ENCODE measurements at regions not wholly inside any gene's neighbourhood (a gene's known extent, or its start where the extent isn't known, plus 50 kb on each side); places are given as distances from the start of the nearest gene placed in this dataset.

DNA sequence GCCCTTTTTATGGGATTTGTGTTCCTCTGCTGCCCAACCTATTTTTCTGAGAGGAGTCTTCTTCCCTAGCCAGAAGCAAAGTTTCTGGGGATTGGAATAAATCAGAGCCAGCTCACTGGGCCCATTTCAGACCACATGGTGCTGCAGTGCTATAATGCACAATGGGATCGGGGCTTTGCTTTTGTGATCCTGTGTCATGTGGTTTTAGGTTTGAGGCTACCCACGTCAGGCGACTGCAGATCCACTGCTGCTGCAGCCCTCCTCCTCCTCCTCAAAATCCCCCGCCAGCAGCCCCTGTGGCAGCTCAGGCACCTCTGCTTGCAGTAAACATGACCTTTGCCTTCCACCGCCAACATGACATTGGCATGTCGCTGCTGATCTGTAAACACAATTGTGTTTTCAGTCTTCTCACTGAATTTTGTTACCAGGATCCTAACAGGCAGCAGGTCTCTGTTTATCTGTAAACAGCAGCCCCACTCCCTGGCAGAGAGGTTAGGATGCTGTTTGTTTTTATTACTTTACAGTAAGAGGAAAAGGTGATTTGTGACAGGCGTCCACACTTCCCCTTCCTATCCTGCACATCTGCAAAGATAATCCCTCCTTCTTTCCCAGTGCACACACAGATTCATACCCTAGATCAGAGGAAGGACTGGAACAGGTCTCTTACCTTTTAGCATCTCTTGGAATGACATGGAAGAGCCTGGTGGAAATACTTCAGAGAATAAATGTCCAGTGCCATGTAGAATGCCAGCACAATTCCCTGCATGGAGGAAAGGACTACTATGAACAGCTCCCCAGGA lies 130.8 kb downstream of the FOXI3 start:
- ATAC-seq (ENCODE audit: low read depth in 2 of 2) (no peak), DNase-seq (no peak)
- peak overlapping the region in 1 of 8 donors; percentile 44 for H3K4me3 Mint-ChIP-seq
- H3K27me3 Mint-ChIP-seq, result peaks cover 14 to 40% (median 22%) of the 10 kb centered on the region in 3 donors
- peaks cover 0 to 14% (median 3%) of the 10 kb centered on the region in 7 donors for H3K9me3 Mint-ChIP-seq
- H3K36me3 Mint-ChIP-seq, result no peaks in the 10 kb centered on the region
- H3K4me1 Mint-ChIP-seq, result no peaks in the 10 kb centered on the region
- H3K27ac Mint-ChIP-seq, result no peak overlapping the region

DNA sequence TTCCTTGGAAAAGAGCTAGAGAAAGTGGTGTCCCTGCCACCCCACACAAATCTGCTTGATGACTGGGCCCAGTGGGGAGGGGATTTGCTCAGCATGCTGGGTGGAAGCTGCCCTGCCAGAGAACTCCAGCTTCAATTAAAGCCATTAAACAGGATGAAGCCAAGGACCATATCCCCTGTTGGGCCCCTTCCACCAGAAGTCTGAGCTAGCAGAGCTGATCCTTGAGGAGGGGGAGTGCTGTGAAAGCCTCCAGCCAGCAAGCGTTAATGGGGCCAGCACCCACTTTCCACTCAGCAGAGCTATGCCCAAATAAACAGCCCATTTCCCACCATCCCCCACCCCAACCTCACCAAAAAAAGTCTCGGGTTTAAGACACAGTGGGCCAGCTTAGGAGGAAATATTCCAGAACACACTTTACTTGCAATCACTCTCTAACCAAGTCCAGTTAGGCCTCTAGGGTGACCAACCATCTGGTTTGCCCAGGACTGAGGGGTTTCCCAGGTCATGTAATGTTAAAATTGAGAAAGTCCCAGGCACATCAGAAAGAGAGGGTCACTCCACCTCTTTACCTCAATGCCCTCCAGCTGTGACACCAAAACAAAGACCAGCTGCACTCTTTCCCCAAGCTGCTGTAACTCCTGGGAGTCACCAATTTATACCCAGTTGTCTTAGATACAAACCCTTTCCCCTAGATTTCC lies 132.3 kb downstream of the FOXI3 start:
- peaks cover 0 to 16% (median 3%) of the 10 kb centered on the region in 7 donors for H3K9me3 Mint-ChIP-seq
- H3K27ac Mint-ChIP-seq, result no peak overlapping the region
- no peaks in the 10 kb centered on the region for H3K36me3 Mint-ChIP-seq
- no peaks in the 10 kb centered on the region for H3K4me1 Mint-ChIP-seq
- H3K4me3 Mint-ChIP-seq, result peak overlapping the region in 1 of 8 donors; percentile 29
- peaks cover 19 to 38% (median 22%) of the 10 kb centered on the region in 3 donors for H3K27me3 Mint-ChIP-seq
- DNase-seq (no peak), ATAC-seq (ENCODE audit: low read depth in 2 of 2) (no peak)

DNA sequence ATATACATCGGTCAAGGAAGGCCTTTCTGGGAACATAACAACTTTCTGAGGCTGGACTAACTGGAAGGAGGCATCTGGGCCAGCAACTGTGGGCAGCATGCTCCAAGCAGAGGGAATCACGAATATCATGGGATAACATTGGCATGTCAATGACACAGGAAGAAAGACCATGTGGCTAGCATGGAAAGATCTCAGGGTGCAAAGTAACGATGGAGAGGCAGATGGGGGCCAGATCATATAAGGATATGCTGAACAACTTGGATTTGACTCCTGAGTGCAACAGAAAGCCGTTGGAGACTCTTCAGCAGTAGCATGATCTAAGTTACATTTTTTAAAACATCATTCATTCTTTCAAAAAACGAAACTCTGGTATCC lies 133.6 kb downstream of the FOXI3 start:
- H3K4me1 Mint-ChIP-seq, result no peaks in the 10 kb centered on the region
- peaks cover 0 to 16% (median 3%) of the 10 kb centered on the region in 7 donors for H3K9me3 Mint-ChIP-seq
- H3K4me3 Mint-ChIP-seq, result no peak overlapping the region
- no peak for ATAC-seq (ENCODE audit: low read depth in 2 of 2)
- no peaks in the 10 kb centered on the region for H3K36me3 Mint-ChIP-seq
- DNase-seq, result no peak
- no peak overlapping the region for H3K27ac Mint-ChIP-seq
- H3K27me3 Mint-ChIP-seq, result peaks cover 14 to 34% (median 19%) of the 10 kb centered on the region in 3 donors

DNA sequence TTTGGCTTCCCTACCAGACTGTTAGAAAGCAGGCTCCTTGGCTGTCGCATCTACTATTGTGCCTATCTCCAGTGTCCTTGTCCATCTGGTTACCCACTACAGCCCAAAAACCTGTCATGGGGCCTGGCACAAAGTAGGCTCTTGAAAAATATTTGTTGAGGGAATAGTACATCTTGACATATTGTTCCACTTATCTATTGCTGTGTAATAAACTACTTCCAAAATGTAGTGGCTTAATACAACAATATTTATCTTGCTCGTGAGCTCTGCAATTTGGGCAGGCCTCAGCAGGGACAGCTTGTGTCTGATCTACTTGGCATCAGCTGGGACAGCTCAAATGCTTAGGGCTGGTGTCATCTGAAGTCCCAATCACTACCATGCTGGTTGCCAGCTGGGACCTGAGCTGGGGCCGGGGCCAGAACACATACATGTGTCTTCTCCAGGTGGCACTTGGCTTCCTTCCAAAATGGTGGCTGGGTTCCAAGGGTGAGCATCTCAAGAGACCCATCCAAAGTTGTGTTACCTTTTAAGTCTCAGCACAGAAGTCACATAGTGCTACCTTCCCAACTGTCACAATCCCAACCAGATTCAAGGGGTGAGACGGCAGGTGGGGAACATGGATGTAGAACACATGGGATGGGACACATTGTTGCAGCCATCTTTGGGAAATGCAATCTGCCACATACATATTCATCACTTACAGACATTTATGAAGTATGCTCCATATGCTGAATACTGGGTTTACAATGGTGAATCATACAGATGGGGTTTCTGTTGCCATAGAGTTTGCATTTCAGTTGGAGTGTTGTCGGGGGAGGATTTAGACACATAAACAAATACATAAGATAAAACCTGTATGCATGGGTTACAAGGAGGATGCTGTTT lies 134.2 kb downstream of the FOXI3 start:
- Mint-ChIP-seq H3K27ac (no peak overlapping the region), H3K36me3 (no peaks in the 10 kb centered on the region), H3K9me3 (peaks cover 0 to 16% (median 3%) of the 10 kb centered on the region in 7 donors), H3K27me3 (peaks cover 14 to 34% (median 19%) of the 10 kb centered on the region in 3 donors), H3K4me1 (no peaks in the 10 kb centered on the region), H3K4me3 (no peak overlapping the region)
- DNase-seq (no peak), ATAC-seq (ENCODE audit: low read depth in 2 of 2) (no peak)

DNA sequence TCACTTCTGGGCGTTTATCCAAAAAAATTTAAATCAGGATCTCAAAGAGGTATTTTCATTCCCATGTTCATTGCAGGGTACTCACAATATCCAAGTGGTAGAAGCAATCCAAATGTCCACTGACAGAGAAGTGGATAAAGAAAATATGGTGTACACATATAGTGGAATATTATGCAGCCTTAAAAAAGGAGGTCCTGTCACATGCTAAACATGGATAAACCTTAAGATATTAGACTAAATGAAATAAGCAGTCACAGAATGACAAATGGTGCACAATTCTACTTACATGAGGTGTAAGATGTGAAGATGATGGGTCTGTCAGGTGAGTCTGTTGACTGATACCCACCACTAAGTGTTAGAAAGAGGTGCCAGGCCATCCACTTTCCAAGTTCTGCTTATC lies 140.6 kb downstream of the THNSL2 start:
- DNase-seq, result no peak
- Mint-ChIP-seq H3K36me3 (no peaks in the 10 kb centered on the region), H3K27ac (no peak overlapping the region), H3K4me1 (no peaks in the 10 kb centered on the region), H3K27me3 (peaks cover 11 to 15% (median 13%) of the 10 kb centered on the region in 3 donors), H3K4me3 (no peak overlapping the region), H3K9me3 (peaks cover 6 to 36% (median 16%) of the 10 kb centered on the region in 7 donors)
- no peak for ATAC-seq (ENCODE audit: low read depth in 2 of 2)

DNA sequence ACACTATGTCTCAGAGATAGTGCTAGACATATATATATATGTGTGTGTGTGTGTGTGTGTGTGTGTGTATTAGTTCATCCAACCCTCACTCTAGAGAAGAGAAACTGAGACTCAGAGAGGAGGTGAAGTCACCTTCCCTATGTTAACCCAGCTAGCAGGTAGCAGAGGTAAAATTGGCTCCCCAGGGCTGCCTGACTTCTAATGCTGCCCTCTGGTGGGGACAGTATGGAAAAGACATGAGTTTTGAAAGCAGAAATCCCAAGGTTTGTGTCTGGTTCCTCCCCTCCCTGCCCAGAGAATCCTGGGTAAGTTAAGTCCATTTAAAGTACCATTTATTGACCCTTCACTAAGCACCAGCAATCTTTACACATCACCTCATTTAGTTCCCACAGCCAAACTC lies 137.7 kb downstream of the THNSL2 start:
- Mint-ChIP-seq H3K4me3 (no peak overlapping the region), H3K27ac (no peak overlapping the region), H3K27me3 (peaks cover 17 to 34% (median 33%) of the 10 kb centered on the region in 3 donors), H3K9me3 (peaks cover 2 to 37% (median 24%) of the 10 kb centered on the region in 7 donors), H3K36me3 (no peaks in the 10 kb centered on the region), H3K4me1 (no peaks in the 10 kb centered on the region)
- no peak for DNase-seq
- no peak for ATAC-seq (ENCODE audit: low read depth in 2 of 2)

DNA sequence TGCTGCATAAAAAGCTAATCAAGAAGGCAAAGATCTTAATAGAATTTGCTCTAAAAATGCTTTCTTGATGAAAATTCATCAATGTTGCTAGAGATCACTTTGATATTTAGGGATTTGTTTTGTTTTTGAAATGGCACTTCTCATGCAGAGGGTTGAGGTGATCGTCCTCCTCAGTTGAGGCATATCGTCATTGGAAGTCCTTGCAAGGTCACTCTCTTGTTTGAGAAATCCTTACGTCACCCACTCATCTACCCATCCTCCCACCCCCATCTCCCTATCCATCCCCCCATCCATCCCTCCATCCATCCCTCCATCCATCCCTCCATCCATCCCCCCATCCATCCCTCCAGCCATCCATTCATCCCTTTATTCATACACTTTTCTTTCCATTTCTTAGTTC lies 133.7 kb downstream of the THNSL2 start:
- Mint-ChIP-seq H3K4me1 (no peaks in the 10 kb centered on the region), H3K9me3 (peaks cover 2 to 22% (median 15%) of the 10 kb centered on the region in 7 donors), H3K27ac (no peak overlapping the region), H3K27me3 (peaks cover 21 to 39% (median 34%) of the 10 kb centered on the region in 3 donors), H3K4me3 (no peak overlapping the region), H3K36me3 (peaks cover 0 to 5% of the 10 kb centered on the region in 2 donors)
- no peak for DNase-seq
- ATAC-seq (ENCODE audit: low read depth in 2 of 2), result no peak

DNA sequence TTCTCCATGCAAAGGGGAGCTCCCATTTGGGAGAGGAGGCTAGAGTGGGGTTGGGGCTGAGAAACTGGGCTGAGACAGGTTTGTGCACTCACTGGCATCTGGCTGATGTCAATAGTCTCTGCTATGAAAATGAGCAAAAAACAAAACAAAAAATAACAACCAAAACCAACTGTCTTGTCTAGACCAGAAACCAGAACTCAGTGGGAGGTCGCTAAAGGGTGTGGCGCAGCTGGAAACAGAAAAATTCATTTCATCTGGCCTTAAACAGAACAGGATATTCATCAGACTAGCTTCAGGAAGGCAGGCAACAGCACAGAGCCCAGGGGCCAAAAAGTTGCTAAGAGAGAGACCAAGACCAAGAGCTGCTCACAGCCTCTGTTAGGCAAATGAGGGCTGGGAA lies 126.1 kb downstream of the THNSL2 start:
- Mint-ChIP-seq H3K4me1 (no peaks in the 10 kb centered on the region), H3K9me3 (peaks cover 0 to 15% (median 5%) of the 10 kb centered on the region in 7 donors), H3K36me3 (peaks cover 0 to 5% of the 10 kb centered on the region in 2 donors), H3K4me3 (no peak overlapping the region), H3K27ac (no peak overlapping the region), H3K27me3 (peaks cover 9 to 18% (median 17%) of the 10 kb centered on the region in 3 donors)
- DNase-seq, result no peak
- ATAC-seq (ENCODE audit: low read depth in 2 of 2), result no peak

DNA sequence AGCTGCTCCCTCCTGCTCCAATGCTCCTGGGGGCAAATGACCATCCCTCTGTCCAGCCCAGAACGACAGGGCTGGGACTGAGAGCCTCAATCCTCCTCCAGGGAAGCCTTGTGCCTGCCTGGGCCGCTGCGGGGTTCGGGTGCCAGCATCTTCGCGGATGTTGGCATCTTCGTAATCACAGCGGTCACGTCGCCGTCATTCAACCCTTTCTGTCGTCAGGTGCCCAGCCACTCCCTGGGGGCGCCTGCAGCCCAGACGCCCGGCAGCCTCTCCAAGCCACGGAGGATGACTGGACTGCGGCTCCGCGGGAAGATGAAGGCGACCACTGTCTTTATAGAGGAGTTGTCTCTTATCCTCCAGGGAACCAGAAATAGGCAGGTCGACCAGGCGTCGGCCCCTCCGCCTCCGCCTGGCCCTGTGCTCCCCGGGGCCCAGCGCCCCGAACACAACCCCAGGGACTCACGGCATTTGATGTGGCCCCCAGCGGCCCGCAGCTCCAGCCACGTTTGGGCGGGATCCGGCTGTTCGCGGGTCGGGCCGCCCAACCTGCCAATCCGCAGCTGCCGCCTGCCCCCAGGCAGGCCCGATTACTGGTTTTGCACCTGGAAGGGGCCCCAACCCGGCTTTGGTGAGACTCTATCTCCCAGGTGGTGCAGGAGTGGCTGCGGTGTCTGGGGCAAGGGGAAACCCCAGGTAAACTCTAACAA lies 113.9 kb downstream of the THNSL2 start:
- ATAC-seq (ENCODE audit: low read depth in 2 of 2) (no peak), DNase-seq (no peak)
- peaks cover 0 to 2% (median 0%) of the 10 kb centered on the region in 7 donors for H3K9me3 Mint-ChIP-seq
- peaks cover 10 to 41% (median 14%) of the 10 kb centered on the region in 3 donors for H3K27me3 Mint-ChIP-seq
- peak overlapping the region in 1 of 6 donors; percentile 21 for H3K27ac Mint-ChIP-seq
- H3K4me1 Mint-ChIP-seq, result no peaks in the 10 kb centered on the region
- no peak overlapping the region for H3K4me3 Mint-ChIP-seq
- no peaks in the 10 kb centered on the region for H3K36me3 Mint-ChIP-seq

DNA sequence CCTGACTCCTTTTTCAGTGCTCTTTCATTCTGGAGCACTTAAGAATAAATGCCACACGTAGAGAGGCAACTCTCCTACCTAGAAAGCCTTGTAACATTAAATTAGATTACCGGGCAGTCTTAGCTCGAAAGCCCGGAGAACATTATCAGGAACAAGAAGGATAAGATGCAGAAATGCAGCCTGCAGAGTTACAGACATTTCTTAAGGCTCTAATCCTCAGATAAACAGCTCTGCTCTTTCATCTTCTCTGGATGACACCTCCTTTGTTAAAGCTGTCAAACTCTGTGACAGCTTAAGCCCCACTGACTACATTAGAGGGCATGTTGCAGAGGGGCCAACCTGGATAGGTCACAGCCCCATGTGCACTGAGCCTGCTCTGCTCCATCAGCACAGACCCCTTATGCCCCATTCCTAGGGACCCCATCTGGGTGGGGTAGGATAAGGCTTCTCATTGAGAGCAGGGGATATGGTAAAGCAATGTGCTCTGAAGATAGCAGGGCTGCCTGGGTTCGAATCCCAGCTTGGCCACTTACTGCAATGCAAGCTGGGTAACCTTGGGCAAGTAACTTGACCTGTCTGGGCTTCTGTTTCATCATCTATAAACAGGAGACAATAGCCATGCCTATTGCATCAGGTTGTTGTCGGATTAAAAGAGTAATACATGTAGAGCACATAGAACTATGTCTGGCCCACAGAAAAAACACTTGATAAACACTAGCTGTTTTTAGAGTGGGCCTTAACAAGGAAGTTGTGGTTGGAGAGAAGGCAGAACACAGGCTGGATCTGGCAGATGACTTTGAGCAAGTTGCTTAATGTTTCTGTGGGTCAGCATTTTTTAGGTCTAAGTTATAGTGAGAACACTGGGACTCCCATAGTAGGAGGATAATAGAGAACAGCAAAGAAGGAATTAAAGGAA lies 111.4 kb downstream of the THNSL2 start:
- ATAC-seq (ENCODE audit: low read depth in 2 of 2), result no peak
- Mint-ChIP-seq H3K36me3 (no peaks in the 10 kb centered on the region), H3K4me3 (no peak overlapping the region), H3K4me1 (no peaks in the 10 kb centered on the region), H3K27me3 (peaks cover 19 to 35% (median 19%) of the 10 kb centered on the region in 3 donors), H3K9me3 (peaks cover 0 to 10% (median 0%) of the 10 kb centered on the region in 7 donors), H3K27ac (peak overlapping the region in 1 of 6 donors; percentile 0)
- no peak for DNase-seq

DNA sequence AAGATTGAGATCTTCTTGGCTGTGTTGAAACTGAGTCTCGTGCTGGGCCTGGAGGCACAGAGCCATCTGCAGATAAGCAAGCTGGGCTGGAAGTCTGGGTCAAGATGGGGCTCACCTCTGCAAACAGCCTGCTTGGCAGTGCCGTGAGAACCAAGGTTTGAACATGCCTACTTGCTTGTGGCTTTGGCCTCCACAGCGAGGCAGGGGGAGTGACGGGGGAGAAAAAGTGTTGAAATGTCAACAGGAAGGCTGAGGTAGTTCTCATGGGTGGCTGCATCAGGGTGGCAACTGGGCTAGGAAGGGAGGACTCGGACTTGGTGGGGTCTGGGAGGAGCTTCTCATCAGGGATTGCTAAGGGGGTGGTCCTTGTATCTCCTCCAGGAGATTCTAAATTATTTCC lies 99.7 kb downstream of the THNSL2 start:
- Mint-ChIP-seq H3K27me3 (peaks cover 5 to 17% (median 7%) of the 10 kb centered on the region in 3 donors), H3K36me3 (no peaks in the 10 kb centered on the region), H3K4me1 (no peaks in the 10 kb centered on the region), H3K9me3 (peaks cover 0 to 19% (median 9%) of the 10 kb centered on the region in 7 donors), H3K4me3 (no peak overlapping the region), H3K27ac (peak overlapping the region in 1 of 6 donors; percentile 2)
- ATAC-seq (ENCODE audit: low read depth in 2 of 2) (no peak), DNase-seq (no peak)
